ENCODE measurements at regions not wholly inside any gene's neighbourhood (a gene's known extent, or its start where the extent isn't known, plus 50 kb on each side); places are given as distances from the start of the nearest gene placed in this dataset.

- Histone ChIP-seq H2BK15ac (ENCODE audit: low read length) (no peak overlapping the region), H3K27ac (replicated peaks; ENCODE audit: low read length) (no peak overlapping the region), H3K14ac (ENCODE audit: low read length) (no peak overlapping the region), H3K23ac (ENCODE audit: low read depth, low read length, poor library complexity) (no peak overlapping the region), H3K4me1 (ENCODE audit: control insufficient read depth in 2 of 2, insufficient read depth in 1 of 2, low read depth in 1 of 2, low read length in 2 of 2) (peaks cover 3 to 7% of the 10 kb centered on the region in 2 donors), H3K4me3 (ENCODE audit: low read length in 2 of 2) (no peak overlapping the region), H4K91ac (ENCODE audit: low read depth, low read length, poor library complexity) (no peak overlapping the region), H3K36me3 (replicated peaks in 1 of 2; ENCODE audit: control insufficient read depth in 2 of 2, insufficient read depth in 2 of 2, low read length in 2 of 2) (no peaks in the 10 kb centered on the region), H2BK120ac (ENCODE audit: low read depth, low read length) (no peak overlapping the region), H3K27me3 (ENCODE audit: control insufficient read depth in 3 of 3, insufficient read depth in 3 of 3, low read depth in 1 of 3, low read length in 3 of 3) (peaks cover 0 to 5% (median 0%) of the 10 kb centered on the region in 3 experiments), H3K18ac (ENCODE audit: low read length) (no peak overlapping the region), H4K8ac (ENCODE audit: low read depth, low read length) (no peak overlapping the region), H3K9ac (ENCODE audit: low read depth, low read length, poor library complexity) (no peak overlapping the region), H3K4ac (ENCODE audit: low read length) (no peak overlapping the region), H3K4me2 (ENCODE audit: insufficient read depth, low read length, poor library complexity, severe bottlenecking) (no peak overlapping the region), H2AK5ac (ENCODE audit: low read depth, low read length) (no peak overlapping the region), H2BK12ac (ENCODE audit: low read length) (no peak overlapping the region), H2AFZ (ENCODE audit: low read length) (no peak overlapping the region), H3K9me3 (replicated peaks in 1 of 2; ENCODE audit: control insufficient read depth in 2 of 2, insufficient read depth in 1 of 2, low read depth in 1 of 2, low read length in 2 of 2) (no peaks in the 10 kb centered on the region), H2BK5ac (ENCODE audit: low read length) (no peak overlapping the region), H3K79me1 (ENCODE audit: low read depth, low read length) (no peaks in the 10 kb centered on the region)
- no peak for DNase-seq (ENCODE audit: low spot score)
- WGBS, 2 donors (ENCODE audit: extremely low coverage in 2 of 2, insufficient read length in 2 of 2, insufficient replicate concordance in 1 of 2), result no CpG with 5 or more reads among the region's 1 CpG
Measured at GRCh38 chr3:72241525-72241924, 456.6 kb upstream of the PROK2 start.

- Histone ChIP-seq H2AK5ac (ENCODE audit: low read depth, low read length) (no peak overlapping the region), H3K23ac (ENCODE audit: low read depth, low read length, poor library complexity) (no peak overlapping the region), H3K4me3 (ENCODE audit: low read length in 2 of 2) (no peak overlapping the region), H2AFZ (ENCODE audit: low read length) (no peak overlapping the region), H2BK5ac (ENCODE audit: low read length) (no peak overlapping the region), H3K27me3 (ENCODE audit: control insufficient read depth in 3 of 3, insufficient read depth in 3 of 3, low read depth in 1 of 3, low read length in 3 of 3) (peaks cover 0 to 3% (median 0%) of the 10 kb centered on the region in 3 experiments), H3K4me1 (ENCODE audit: control insufficient read depth in 2 of 2, insufficient read depth in 1 of 2, low read depth in 1 of 2, low read length in 2 of 2) (peaks cover 3 to 7% of the 10 kb centered on the region in 2 donors), H3K9ac (ENCODE audit: low read depth, low read length, poor library complexity) (no peak overlapping the region), H2BK120ac (ENCODE audit: low read depth, low read length) (no peak overlapping the region), H3K79me1 (ENCODE audit: low read depth, low read length) (no peaks in the 10 kb centered on the region), H3K4ac (ENCODE audit: low read length) (no peak overlapping the region), H2BK15ac (ENCODE audit: low read length) (no peak overlapping the region), H3K4me2 (ENCODE audit: insufficient read depth, low read length, poor library complexity, severe bottlenecking) (no peak overlapping the region), H2BK12ac (ENCODE audit: low read length) (no peak overlapping the region), H4K8ac (ENCODE audit: low read depth, low read length) (no peak overlapping the region), H3K14ac (ENCODE audit: low read length) (no peak overlapping the region), H4K91ac (ENCODE audit: low read depth, low read length, poor library complexity) (no peak overlapping the region), H3K27ac (replicated peaks; ENCODE audit: low read length) (no peak overlapping the region), H3K36me3 (replicated peaks in 1 of 2; ENCODE audit: control insufficient read depth in 2 of 2, insufficient read depth in 2 of 2, low read length in 2 of 2) (no peaks in the 10 kb centered on the region), H3K9me3 (replicated peaks in 1 of 2; ENCODE audit: control insufficient read depth in 2 of 2, insufficient read depth in 1 of 2, low read depth in 1 of 2, low read length in 2 of 2) (no peaks in the 10 kb centered on the region), H3K18ac (ENCODE audit: low read length) (no peak overlapping the region)
- no peak for DNase-seq (ENCODE audit: low spot score)
- no CpG with 5 or more reads among the region's 4 CpGs for whole genome bisulfite sequencing, 2 donors (ENCODE audit: extremely low coverage in 2 of 2, insufficient read length in 2 of 2, insufficient replicate concordance in 1 of 2)
Measured at GRCh38 chr3:72240531-72240930, 455.6 kb upstream of the PROK2 start.

GRCh38 chr3:72238801-72239200 is 453.9 kb upstream of the PROK2 start:
- Histone ChIP-seq H3K9ac (ENCODE audit: low read depth, low read length, poor library complexity) (no peak overlapping the region), H4K8ac (ENCODE audit: low read depth, low read length) (no peak overlapping the region), H2AFZ (ENCODE audit: low read length) (no peak overlapping the region), H3K4ac (ENCODE audit: low read length) (no peak overlapping the region), H3K36me3 (replicated peaks in 1 of 2; ENCODE audit: control insufficient read depth in 2 of 2, insufficient read depth in 2 of 2, low read length in 2 of 2) (no peaks in the 10 kb centered on the region), H3K4me2 (ENCODE audit: insufficient read depth, low read length, poor library complexity, severe bottlenecking) (no peak overlapping the region), H3K18ac (ENCODE audit: low read length) (no peak overlapping the region), H2BK5ac (ENCODE audit: low read length) (no peak overlapping the region), H3K9me3 (replicated peaks in 1 of 2; ENCODE audit: control insufficient read depth in 2 of 2, insufficient read depth in 1 of 2, low read depth in 1 of 2, low read length in 2 of 2) (no peaks in the 10 kb centered on the region), H3K27me3 (ENCODE audit: control insufficient read depth in 3 of 3, insufficient read depth in 3 of 3, low read depth in 1 of 3, low read length in 3 of 3) (no peaks in the 10 kb centered on the region), H3K23ac (ENCODE audit: low read depth, low read length, poor library complexity) (no peak overlapping the region), H3K4me3 (ENCODE audit: low read length in 2 of 2) (no peak overlapping the region), H2BK12ac (ENCODE audit: low read length) (no peak overlapping the region), H3K27ac (replicated peaks; ENCODE audit: low read length) (no peak overlapping the region), H2BK120ac (ENCODE audit: low read depth, low read length) (no peak overlapping the region), H3K79me1 (ENCODE audit: low read depth, low read length) (no peaks in the 10 kb centered on the region), H2AK5ac (ENCODE audit: low read depth, low read length) (no peak overlapping the region), H3K14ac (ENCODE audit: low read length) (no peak overlapping the region), H2BK15ac (ENCODE audit: low read length) (no peak overlapping the region), H4K91ac (ENCODE audit: low read depth, low read length, poor library complexity) (no peak overlapping the region), H3K4me1 (ENCODE audit: control insufficient read depth in 2 of 2, insufficient read depth in 1 of 2, low read depth in 1 of 2, low read length in 2 of 2) (peaks cover 3 to 7% of the 10 kb centered on the region in 2 donors)
- WGBS, 2 donors (ENCODE audit: extremely low coverage in 2 of 2, insufficient read length in 2 of 2, insufficient replicate concordance in 1 of 2), result no CpG with 5 or more reads among the region's 3 CpGs
- DNase-seq (ENCODE audit: low spot score), result no peak

GRCh38 chr3:72238010-72238691 is 453.2 kb upstream of the PROK2 start:
- Histone ChIP-seq H3K27me3 (ENCODE audit: control insufficient read depth in 3 of 3, insufficient read depth in 3 of 3, low read depth in 1 of 3, low read length in 3 of 3) (no peaks in the 10 kb centered on the region), H2BK5ac (ENCODE audit: low read length) (no peak overlapping the region), H3K9ac (ENCODE audit: low read depth, low read length, poor library complexity) (no peak overlapping the region), H2AK5ac (ENCODE audit: low read depth, low read length) (no peak overlapping the region), H3K14ac (ENCODE audit: low read length) (no peak overlapping the region), H3K4ac (ENCODE audit: low read length) (no peak overlapping the region), H3K36me3 (replicated peaks in 1 of 2; ENCODE audit: control insufficient read depth in 2 of 2, insufficient read depth in 2 of 2, low read length in 2 of 2) (no peaks in the 10 kb centered on the region), H3K4me3 (ENCODE audit: low read length in 2 of 2) (no peak overlapping the region), H3K23ac (ENCODE audit: low read depth, low read length, poor library complexity) (no peak overlapping the region), H3K9me3 (replicated peaks in 1 of 2; ENCODE audit: control insufficient read depth in 2 of 2, insufficient read depth in 1 of 2, low read depth in 1 of 2, low read length in 2 of 2) (peaks cover 0 to 5% of the 10 kb centered on the region in 2 donors), H3K4me2 (ENCODE audit: insufficient read depth, low read length, poor library complexity, severe bottlenecking) (no peak overlapping the region), H2BK12ac (ENCODE audit: low read length) (no peak overlapping the region), H4K91ac (ENCODE audit: low read depth, low read length, poor library complexity) (no peak overlapping the region), H2BK120ac (ENCODE audit: low read depth, low read length) (no peak overlapping the region), H2BK15ac (ENCODE audit: low read length) (no peak overlapping the region), H3K27ac (replicated peaks; ENCODE audit: low read length) (no peak overlapping the region), H4K8ac (ENCODE audit: low read depth, low read length) (no peak overlapping the region), H3K79me1 (ENCODE audit: low read depth, low read length) (no peaks in the 10 kb centered on the region), H2AFZ (ENCODE audit: low read length) (no peak overlapping the region), H3K18ac (ENCODE audit: low read length) (no peak overlapping the region), H3K4me1 (ENCODE audit: control insufficient read depth in 2 of 2, insufficient read depth in 1 of 2, low read depth in 1 of 2, low read length in 2 of 2) (peaks cover 3 to 7% of the 10 kb centered on the region in 2 donors)
- no peak for DNase-seq (ENCODE audit: low spot score)
- no CpG with 5 or more reads among the region's 7 CpGs for WGBS, 2 donors (ENCODE audit: extremely low coverage in 2 of 2, insufficient read length in 2 of 2, insufficient replicate concordance in 1 of 2)

All from neuronal stem cell (in vitro differentiated cells).